Activated T-helper 1 cell treated with anti-CD3 and anti-CD28 coated beads, Interleukin-12 subunit alpha, Interleukin-12 subunit beta, Interleukin-2, Interleukin-4 antibody, amounts not matched to agents 30 ng/mL and 10 ng/mL and 1 ng/mL, durations not matched to agents 14 hours and 24 hours and 36 hours (primary cell): ENCODE measurements at regions not wholly inside any gene's neighbourhood (a gene's known extent, or its start where the extent isn't known, plus 50 kb on each side); places are given as distances from the start of the nearest gene placed in this dataset.
"Not testable (repeated sequence)": the region's sequence is repeated elsewhere in the genome, so short reads cannot be mapped to it uniquely, and the experiment has no call there.

Experiments used
- DNase-seq: peaks from one replicate; pipeline ENCODE4 v3.0.0; 2021; ENCODE audit warnings: low spot score
- H3K27ac Mint-ChIP-seq: one replicate; pipeline ENCODE4 v1.8.0; 2021; ENCODE audit warnings: mild to moderate bottlenecking, mixed read lengths
- H3K27me3 Mint-ChIP-seq: one replicate; pipeline ENCODE4 v1.8.0; 2022; ENCODE audit warnings: mild to moderate bottlenecking, moderate library complexity, mixed read lengths; ENCODE audit not compliant: insufficient read depth
- H3K36me3 Mint-ChIP-seq: one replicate; pipeline ENCODE4 v1.8.0; 2021; ENCODE audit warnings: low read depth, mixed read lengths
- H3K4me1 Mint-ChIP-seq: one replicate; pipeline ENCODE4 v1.8.0; 2021; ENCODE audit warnings: low read depth, mixed read lengths
- H3K4me3 Mint-ChIP-seq: one replicate; pipeline ENCODE4 v1.8.0; 2021; ENCODE audit warnings: mild to moderate bottlenecking, moderate library complexity, mixed read lengths
- H3K9me3 Mint-ChIP-seq: one replicate; pipeline ENCODE4 v1.8.0; 2021; ENCODE audit warnings: mixed read lengths
- intact Hi-C: fragments of 100-400 bp; cut with micrococcal nuclease; formaldehyde crosslinking; loops from one replicate; pipeline ENCODE4 v1.15.1; 2024

DNA sequence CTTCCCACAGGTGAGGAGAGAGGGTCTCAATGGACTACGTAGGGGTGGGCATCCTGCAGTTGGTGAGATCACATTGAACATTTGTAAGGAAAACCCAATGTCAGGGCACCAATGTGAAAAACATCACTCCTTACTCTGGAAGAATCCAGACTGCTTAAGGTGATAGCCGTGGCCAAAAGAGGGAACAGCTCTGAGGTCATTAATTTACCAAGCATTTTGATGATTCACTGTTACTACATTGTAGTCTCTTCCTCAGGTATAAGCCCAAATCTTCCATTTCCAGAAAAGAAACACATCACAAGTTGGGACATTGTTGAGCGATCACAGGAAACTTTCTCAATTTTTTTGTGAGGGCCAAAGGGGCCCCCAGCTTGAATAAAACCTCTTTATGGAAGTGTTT, 61.1 kb upstream of the SPTLC3 start:
- intact Hi-C loops, result no loop called here
- Mint-ChIP-seq H3K9me3 (no peaks in the 10 kb centered on the region), H3K27ac (no peak overlapping the region), H3K4me1 (no peaks in the 10 kb centered on the region), H3K27me3 (peaks cover 5% of the 10 kb centered on the region), H3K4me3 (no peak overlapping the region), H3K36me3 (no peaks in the 10 kb centered on the region)
- DNase-seq, result no peak

DNA sequence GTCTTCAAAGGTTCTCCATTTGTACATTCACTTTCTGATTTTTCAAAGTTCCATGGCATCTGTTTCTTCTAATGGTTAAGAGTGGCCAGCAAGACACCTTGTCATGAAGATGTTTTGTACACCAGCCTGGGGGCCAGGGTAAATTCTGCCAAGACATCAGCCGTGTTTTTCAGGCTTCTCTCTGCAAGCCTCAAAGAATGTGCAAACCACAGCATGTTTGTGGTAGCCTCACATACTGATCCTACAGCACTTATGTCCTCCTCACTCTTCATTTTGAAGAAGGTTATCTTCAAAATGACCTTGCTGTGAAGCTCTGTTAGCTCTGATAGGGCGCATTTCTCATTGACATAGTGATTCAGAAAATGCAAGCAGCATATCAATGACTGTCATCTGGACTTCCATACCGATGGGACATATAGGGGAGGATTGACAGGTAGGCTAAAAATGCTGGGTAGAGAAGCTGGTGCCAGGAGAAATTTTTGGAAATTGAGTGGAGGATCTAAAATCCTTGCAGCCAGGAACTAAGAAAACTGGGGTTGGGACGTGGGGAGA, 59.3 kb upstream of the SPTLC3 start:
- Mint-ChIP-seq H3K36me3 (no peaks in the 10 kb centered on the region), H3K4me3 (no peak overlapping the region), H3K27me3 (peaks cover 5% of the 10 kb centered on the region), H3K4me1 (no peaks in the 10 kb centered on the region), H3K9me3 (no peaks in the 10 kb centered on the region), H3K27ac (no peak overlapping the region)
- intact Hi-C loops, result no loop called here
- DNase-seq, result no peak

DNA sequence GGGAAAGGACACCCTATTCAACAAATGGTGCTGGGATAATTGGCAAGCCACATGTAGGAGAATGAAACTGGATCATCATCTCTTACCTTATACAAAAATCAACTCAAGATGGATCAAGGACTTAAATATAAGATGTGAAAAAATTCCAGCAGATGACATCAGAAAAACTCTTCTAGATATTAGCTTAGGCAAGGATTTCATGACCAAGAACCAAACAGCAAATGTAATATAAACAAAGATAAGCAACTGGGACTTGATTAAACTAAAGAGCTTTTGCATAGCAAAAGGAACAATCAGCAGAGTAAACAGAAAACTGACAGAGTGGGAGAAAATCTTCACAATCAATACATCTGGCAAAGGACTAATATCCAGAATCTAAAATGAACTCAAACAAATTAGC, 54.5 kb upstream of the SPTLC3 start:
- H3K27me3 Mint-ChIP-seq, H3K27ac Mint-ChIP-seq, DNase-seq, H3K9me3 Mint-ChIP-seq, H3K4me1 Mint-ChIP-seq, intact Hi-C loops, H3K36me3 Mint-ChIP-seq, H3K4me3 Mint-ChIP-seq: not testable (repeated sequence)

DNA sequence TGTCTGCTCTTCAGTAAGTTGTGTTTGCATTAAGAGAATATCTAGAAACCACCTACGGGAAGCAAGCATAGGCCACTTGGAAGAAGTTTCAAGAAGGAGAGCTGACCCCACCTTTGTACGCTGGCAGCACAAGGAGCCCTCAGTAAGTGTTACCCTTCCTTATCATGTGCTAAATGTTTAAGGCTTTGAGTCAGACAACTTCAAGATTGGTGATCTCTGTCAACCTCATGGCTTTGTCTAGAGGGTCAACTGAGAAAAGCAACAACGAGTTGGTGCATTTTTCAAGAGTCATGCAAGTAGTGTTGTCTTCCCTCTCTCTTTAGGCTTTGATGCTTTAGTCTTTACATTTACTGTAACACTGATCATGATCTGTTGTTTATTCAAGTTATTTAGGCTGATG, 53.2 kb upstream of the SPTLC3 start:
- H3K4me1 Mint-ChIP-seq, result no peaks in the 10 kb centered on the region
- no peak overlapping the region for H3K4me3 Mint-ChIP-seq
- H3K27me3 Mint-ChIP-seq, result peaks cover 2% of the 10 kb centered on the region
- no peak for DNase-seq
- intact Hi-C loops, result no loop called here
- H3K27ac Mint-ChIP-seq, result no peak overlapping the region
- no peaks in the 10 kb centered on the region for H3K9me3 Mint-ChIP-seq
- no peaks in the 10 kb centered on the region for H3K36me3 Mint-ChIP-seq

DNA sequence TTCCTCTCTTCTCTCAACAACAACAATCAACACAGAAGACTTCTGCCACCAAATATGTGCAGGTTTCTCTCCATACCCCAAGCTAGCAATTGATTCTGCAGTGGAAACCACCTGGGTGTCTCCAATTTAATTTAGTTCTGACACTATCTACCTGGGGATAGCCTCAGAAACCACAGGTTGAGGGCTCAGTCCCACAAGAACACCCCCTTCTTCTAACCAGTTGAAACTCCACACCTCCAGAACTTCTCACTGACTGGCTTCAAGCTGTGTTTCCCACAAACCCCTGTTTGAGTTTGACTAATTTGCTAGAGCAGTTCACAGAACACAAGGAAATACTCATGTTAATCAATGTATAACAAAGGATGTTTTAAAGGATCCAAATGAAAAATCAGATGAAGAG, 52.5 kb upstream of the SPTLC3 start:
- intact Hi-C loops, result no loop called here
- no peaks in the 10 kb centered on the region for H3K4me1 Mint-ChIP-seq
- DNase-seq, result no peak
- no peaks in the 10 kb centered on the region for H3K36me3 Mint-ChIP-seq
- H3K9me3 Mint-ChIP-seq, result no peaks in the 10 kb centered on the region
- peaks cover 2% of the 10 kb centered on the region for H3K27me3 Mint-ChIP-seq
- H3K4me3 Mint-ChIP-seq, result no peak overlapping the region
- H3K27ac Mint-ChIP-seq, result no peak overlapping the region

DNA sequence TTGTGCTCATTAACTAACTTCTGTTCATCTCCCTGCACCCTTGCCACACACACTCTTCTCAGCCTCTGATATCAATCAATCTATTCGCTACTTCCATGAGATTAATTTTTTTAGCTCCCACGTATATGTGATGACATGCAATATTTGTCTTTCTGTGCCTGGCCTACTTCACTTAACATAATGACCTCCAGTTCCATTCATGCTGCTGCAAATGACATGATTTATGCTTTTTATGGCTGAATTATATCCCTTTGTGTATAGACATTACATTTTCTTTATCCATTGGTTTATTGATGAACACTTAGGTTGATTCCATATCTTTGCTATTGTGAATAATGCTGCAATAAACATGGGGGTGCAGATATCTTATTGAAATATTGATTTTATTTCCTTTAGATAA, 50.8 kb upstream of the SPTLC3 start:
- intact Hi-C loops, result no loop called here
- DNase-seq, result no peak
- H3K4me1 Mint-ChIP-seq, result no peaks in the 10 kb centered on the region
- no peaks in the 10 kb centered on the region for H3K9me3 Mint-ChIP-seq
- H3K36me3 Mint-ChIP-seq, result no peaks in the 10 kb centered on the region
- no peak overlapping the region for H3K27ac Mint-ChIP-seq
- H3K27me3 Mint-ChIP-seq, result peaks cover 2% of the 10 kb centered on the region
- no peak overlapping the region for H3K4me3 Mint-ChIP-seq
